ENCODE measurements at regions not wholly inside any gene's neighbourhood (a gene's known extent, or its start where the extent isn't known, plus 50 kb on each side); places are given as distances from the start of the nearest gene placed in this dataset.

DNA sequence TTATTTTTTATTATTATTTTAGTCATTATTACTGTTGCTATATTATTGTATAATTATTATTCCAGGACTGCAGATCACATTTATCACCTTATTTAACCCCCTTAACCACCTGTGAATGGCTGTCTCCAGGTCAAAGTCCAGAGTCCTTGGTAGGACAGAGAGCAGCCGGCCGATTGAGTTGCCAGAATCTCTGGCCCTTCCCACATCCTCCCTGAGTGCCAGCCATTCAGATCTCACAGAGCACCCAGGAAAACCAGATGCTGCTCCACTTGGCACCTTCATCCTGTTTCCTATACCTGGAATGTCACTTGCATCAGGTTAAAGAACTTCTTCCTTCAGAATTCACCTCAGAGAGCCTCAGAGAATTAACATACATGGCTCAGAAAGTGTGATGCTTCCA, 101.1 kb downstream of the ELAPOR2 start:
- DNase-seq (ENCODE audit: low read depth, low spot score) (no peak), FAIRE-seq (no peak)
- H4K20me1 ChIP-seq (ENCODE audit: control insufficient read depth, extremely low read depth, insufficient read depth, low read length): no peaks in the 10 kb centered on the region

GRCh38 chr7:86956567-86956966, 102.9 kb downstream of the ELAPOR2 start:
- FAIRE-seq: no peak
- Histone ChIP-seq H3K36me3 (ENCODE audit: control insufficient read depth in 2 of 2, extremely low read depth in 1 of 2, insufficient read depth in 2 of 2, low read length in 2 of 2) (no peaks in the 10 kb centered on the region), H2AFZ (ENCODE audit: control insufficient read depth, low read length) (no peak overlapping the region), H3K79me2 (ENCODE audit: control insufficient read depth, insufficient read depth, low read length) (no peaks in the 10 kb centered on the region), H3K27ac (ENCODE audit: control insufficient read depth, insufficient read depth, low read length) (no peak overlapping the region), H3K4me3 (ENCODE audit: control insufficient read depth in 2 of 3, extremely low read depth in 1 of 3, insufficient read depth in 2 of 3, low read depth in 1 of 3, low read length in 3 of 3) (no peak overlapping the region), H3K9ac (ENCODE audit: control insufficient read depth, extremely low read depth, insufficient read depth, low read length) (no peak overlapping the region), H3K4me2 (ENCODE audit: control insufficient read depth, extremely low read depth, insufficient read depth, low read depth, low read length) (no peak overlapping the region), H3K9me1 (ENCODE audit: control insufficient read depth, extremely low read depth, insufficient read depth, low read length) (no peaks in the 10 kb centered on the region), H3K9me3 (ENCODE audit: control insufficient read depth, low read depth, low read length) (no peaks in the 10 kb centered on the region), H3K27me3 (ENCODE audit: control insufficient read depth, extremely low read depth, insufficient read depth, low read length) (no peaks in the 10 kb centered on the region), H4K20me1 (ENCODE audit: control insufficient read depth, extremely low read depth, insufficient read depth, low read length) (no peaks in the 10 kb centered on the region), H3K4me1 (ENCODE audit: control insufficient read depth, extremely low read depth, insufficient read depth, low read length) (no peaks in the 10 kb centered on the region)
- DNase-seq (ENCODE audit: low read depth, low spot score): no peak
- no peak for TF ChIP-seq EZH2 (IDR thresholded peaks at IDR 0.05; ENCODE audit: low read length)
- TF ChIP-seq, protein P1, sequence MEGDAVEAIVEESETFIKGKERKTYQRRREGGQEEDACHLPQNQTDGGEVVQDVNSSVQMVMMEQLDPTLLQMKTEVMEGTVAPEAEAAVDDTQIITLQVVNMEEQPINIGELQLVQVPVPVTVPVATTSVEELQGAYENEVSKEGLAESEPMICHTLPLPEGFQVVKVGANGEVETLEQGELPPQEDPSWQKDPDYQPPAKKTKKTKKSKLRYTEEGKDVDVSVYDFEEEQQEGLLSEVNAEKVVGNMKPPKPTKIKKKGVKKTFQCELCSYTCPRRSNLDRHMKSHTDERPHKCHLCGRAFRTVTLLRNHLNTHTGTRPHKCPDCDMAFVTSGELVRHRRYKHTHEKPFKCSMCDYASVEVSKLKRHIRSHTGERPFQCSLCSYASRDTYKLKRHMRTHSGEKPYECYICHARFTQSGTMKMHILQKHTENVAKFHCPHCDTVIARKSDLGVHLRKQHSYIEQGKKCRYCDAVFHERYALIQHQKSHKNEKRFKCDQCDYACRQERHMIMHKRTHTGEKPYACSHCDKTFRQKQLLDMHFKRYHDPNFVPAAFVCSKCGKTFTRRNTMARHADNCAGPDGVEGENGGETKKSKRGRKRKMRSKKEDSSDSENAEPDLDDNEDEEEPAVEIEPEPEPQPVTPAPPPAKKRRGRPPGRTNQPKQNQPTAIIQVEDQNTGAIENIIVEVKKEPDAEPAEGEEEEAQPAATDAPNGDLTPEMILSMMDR (optimal IDR thresholded peaks at IDR 0.05 in 1 of 3, IDR thresholded peaks at IDR 0.05 in 1 of 3, conservative IDR thresholded peaks at IDR 0.05 in 1 of 3; ENCODE audit: extremely low read depth in 1 of 3, insufficient read depth in 2 of 3, low read length in 3 of 3): no peak
- dilution Hi-C loops (cut with MboI; ENCODE audit: extremely low pct_ligation_motif_present, low sequenced_read_pairs): no loop called here

More for the DNA sequence above, 101.1 kb downstream of the ELAPOR2 start:
- Histone ChIP-seq H3K27me3 (ENCODE audit: control insufficient read depth, extremely low read depth, insufficient read depth, low read length) (no peaks in the 10 kb centered on the region), H3K36me3 (ENCODE audit: control insufficient read depth in 2 of 2, extremely low read depth in 1 of 2, insufficient read depth in 2 of 2, low read length in 2 of 2) (no peaks in the 10 kb centered on the region), H3K9me1 (ENCODE audit: control insufficient read depth, extremely low read depth, insufficient read depth, low read length) (no peaks in the 10 kb centered on the region), H3K4me2 (ENCODE audit: control insufficient read depth, extremely low read depth, insufficient read depth, low read depth, low read length) (no peak overlapping the region), H3K9me3 (ENCODE audit: control insufficient read depth, low read depth, low read length) (no peaks in the 10 kb centered on the region), H3K79me2 (ENCODE audit: control insufficient read depth, insufficient read depth, low read length) (no peaks in the 10 kb centered on the region), H2AFZ (ENCODE audit: control insufficient read depth, low read length) (no peak overlapping the region), H3K27ac (ENCODE audit: control insufficient read depth, insufficient read depth, low read length) (no peak overlapping the region), H3K4me3 (ENCODE audit: control insufficient read depth in 2 of 3, extremely low read depth in 1 of 3, insufficient read depth in 2 of 3, low read depth in 1 of 3, low read length in 3 of 3) (no peak overlapping the region), H3K9ac (ENCODE audit: control insufficient read depth, extremely low read depth, insufficient read depth, low read length) (no peak overlapping the region), H3K4me1 (ENCODE audit: control insufficient read depth, extremely low read depth, insufficient read depth, low read length) (no peaks in the 10 kb centered on the region)
- dilution Hi-C loops (cut with MboI; ENCODE audit: extremely low pct_ligation_motif_present, low sequenced_read_pairs): no loop called here
- no peak for TF ChIP-seq EZH2 (IDR thresholded peaks at IDR 0.05; ENCODE audit: low read length)
- TF ChIP-seq, protein P1 (optimal IDR thresholded peaks at IDR 0.05 in 1 of 3, IDR thresholded peaks at IDR 0.05 in 1 of 3, conservative IDR thresholded peaks at IDR 0.05 in 1 of 3; ENCODE audit: extremely low read depth in 1 of 3, insufficient read depth in 2 of 3, low read length in 3 of 3): no peak
